ENCODE measurements at regions not wholly inside any gene's neighbourhood (a gene's known extent, or its start where the extent isn't known, plus 50 kb on each side); places are given as distances from the start of the nearest gene placed in this dataset.

DNA sequence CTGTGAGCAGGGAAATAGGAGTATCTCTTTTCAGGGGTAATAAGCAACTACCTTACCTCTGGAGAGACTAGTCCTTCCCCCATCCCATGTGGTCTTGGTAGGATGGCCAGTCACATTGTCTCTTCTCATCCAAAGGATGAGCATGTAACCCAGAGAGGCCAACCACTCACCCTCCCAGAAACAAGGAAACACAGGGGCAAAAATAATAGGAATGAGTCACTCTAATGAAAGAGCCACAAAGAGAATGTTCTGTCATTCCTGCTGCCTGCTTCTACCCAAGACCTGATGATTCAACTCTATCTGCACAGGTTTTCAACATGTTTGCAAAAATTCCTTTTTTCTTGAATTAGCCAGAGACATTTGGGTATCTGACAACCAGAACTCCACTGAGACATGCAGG is 99.3 kb upstream of the NFE2L3 start:
- TF ChIP-seq, protein P1, sequence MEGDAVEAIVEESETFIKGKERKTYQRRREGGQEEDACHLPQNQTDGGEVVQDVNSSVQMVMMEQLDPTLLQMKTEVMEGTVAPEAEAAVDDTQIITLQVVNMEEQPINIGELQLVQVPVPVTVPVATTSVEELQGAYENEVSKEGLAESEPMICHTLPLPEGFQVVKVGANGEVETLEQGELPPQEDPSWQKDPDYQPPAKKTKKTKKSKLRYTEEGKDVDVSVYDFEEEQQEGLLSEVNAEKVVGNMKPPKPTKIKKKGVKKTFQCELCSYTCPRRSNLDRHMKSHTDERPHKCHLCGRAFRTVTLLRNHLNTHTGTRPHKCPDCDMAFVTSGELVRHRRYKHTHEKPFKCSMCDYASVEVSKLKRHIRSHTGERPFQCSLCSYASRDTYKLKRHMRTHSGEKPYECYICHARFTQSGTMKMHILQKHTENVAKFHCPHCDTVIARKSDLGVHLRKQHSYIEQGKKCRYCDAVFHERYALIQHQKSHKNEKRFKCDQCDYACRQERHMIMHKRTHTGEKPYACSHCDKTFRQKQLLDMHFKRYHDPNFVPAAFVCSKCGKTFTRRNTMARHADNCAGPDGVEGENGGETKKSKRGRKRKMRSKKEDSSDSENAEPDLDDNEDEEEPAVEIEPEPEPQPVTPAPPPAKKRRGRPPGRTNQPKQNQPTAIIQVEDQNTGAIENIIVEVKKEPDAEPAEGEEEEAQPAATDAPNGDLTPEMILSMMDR (IDR thresholded peaks at IDR 0.05): no peak
- no peak for TF ChIP-seq EZH2 (IDR thresholded peaks at IDR 0.05; ENCODE audit: borderline replicate concordance, insufficient read depth, low read depth, low read length, poor library complexity, severe bottlenecking)
